VCaP (cell line): ENCODE measurements at regions not wholly inside any gene's neighbourhood (a gene's known extent, or its start where the extent isn't known, plus 50 kb on each side); places are given as distances from the start of the nearest gene placed in this dataset.

ENCODE experiments used
- H3K27ac ChIP-seq: fragments of 450-650 bp; 2 replicates; pipeline ENCODE4 v1.5.1; 2017
- TF ChIP-seq, protein P1 (sequence below): fragments of 450-650 bp; conservative IDR thresholded peaks from 2 replicates; pipeline ENCODE4 v1.5.1; 2017; ENCODE audit warnings: mild to moderate bottlenecking, moderate library complexity

DNA sequence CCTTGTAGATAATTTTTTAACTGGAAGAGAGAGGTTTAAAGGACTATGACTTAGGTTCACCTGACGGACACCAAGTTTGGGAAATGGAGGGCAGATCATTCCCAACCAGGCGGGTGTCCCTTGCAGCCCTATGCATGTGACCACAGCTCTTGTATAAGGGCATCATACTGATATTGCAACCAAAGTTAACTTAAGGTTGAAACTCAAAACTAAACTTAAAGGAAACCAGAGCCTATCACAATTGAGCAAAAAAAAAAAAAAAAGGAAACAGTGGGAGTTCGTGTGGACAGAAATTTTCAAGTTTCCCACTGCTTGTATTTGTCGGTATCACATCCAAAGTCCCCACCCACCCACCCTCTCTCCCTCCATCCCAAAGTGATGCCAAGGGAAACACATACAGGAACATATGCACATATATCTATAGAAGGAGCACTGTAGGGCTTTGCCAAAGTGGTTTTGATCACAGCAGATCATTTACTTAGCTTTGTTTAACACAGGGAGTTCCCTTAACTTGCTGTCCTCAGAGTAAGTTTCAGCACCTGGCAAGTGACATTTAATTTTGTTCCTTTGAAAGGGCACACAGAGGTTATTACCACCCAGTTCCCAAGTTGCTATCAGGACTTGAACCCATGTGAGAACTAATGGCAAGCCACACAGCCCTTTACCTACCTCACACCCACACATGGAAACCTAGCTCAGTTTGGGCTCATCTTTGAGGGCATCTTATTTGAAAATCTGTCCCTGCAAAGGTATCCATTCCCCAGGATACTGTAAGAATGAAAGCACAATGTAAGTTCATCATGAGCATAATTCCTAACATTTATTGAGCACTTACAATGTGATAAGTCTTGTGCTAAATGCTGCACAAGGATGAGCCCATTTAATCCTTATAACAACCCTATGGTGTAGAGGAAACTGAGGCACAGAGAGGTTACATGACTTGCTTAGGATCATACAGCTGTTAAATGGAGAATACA lies 204.5 kb upstream of the CMC1 start:
- TF ChIP-seq, protein P1, sequence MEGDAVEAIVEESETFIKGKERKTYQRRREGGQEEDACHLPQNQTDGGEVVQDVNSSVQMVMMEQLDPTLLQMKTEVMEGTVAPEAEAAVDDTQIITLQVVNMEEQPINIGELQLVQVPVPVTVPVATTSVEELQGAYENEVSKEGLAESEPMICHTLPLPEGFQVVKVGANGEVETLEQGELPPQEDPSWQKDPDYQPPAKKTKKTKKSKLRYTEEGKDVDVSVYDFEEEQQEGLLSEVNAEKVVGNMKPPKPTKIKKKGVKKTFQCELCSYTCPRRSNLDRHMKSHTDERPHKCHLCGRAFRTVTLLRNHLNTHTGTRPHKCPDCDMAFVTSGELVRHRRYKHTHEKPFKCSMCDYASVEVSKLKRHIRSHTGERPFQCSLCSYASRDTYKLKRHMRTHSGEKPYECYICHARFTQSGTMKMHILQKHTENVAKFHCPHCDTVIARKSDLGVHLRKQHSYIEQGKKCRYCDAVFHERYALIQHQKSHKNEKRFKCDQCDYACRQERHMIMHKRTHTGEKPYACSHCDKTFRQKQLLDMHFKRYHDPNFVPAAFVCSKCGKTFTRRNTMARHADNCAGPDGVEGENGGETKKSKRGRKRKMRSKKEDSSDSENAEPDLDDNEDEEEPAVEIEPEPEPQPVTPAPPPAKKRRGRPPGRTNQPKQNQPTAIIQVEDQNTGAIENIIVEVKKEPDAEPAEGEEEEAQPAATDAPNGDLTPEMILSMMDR = no peak
- H3K27ac ChIP-seq = no peak overlapping the region

DNA sequence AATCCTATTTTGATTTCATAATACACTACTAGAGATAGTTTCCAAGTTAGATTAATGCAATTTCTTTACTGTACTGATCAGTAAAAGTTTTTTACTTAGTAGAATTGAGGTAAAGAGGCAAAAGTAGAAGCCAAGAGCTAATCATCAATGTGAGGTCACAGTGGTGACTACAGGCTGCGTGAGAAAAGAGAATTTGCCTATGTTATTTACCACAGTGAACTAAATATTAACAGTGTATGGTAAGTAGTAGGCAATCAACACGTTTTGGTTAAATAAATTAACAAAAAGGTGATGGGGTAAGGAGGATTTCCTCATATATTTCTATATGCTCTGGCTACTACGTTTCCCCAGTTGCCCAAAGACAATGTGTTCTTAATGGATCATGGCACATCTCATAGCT lies 202.2 kb upstream of the CMC1 start:
- TF ChIP-seq, protein P1 = no peak
- H3K27ac ChIP-seq = no peak overlapping the region

GRCh38 chr3:28039829-28040228 lies 201.6 kb upstream of the CMC1 start:
- no peak overlapping the region for H3K27ac ChIP-seq
- TF ChIP-seq, protein P1 = no peak

DNA sequence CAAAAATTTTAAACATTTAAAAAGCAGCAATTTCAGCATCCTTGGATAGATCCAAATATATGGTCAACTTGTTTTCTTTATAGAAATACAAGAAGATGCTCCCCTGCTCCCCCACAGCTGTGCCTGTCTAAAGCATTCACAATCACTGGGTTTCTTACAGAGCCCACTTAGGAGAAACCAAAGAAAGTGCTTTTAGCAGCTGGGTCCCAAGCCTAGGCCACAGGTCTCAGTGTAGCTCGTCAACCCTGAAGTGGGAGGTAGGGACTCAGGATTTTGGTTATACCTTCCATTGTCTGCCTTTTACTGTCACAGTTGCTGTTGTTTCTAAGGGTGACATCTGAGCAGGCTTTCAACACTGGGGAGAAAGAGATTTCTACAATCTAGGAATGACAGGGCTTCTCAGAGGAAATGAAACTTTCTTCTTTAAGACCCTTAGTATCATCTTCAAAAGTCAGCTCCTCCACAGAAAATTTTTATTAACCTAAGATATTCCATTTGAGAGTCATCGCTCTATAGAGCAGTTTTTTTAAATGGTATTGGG lies 199.3 kb upstream of the CMC1 start:
- no peak overlapping the region for H3K27ac ChIP-seq
- TF ChIP-seq, protein P1 = no peak

DNA sequence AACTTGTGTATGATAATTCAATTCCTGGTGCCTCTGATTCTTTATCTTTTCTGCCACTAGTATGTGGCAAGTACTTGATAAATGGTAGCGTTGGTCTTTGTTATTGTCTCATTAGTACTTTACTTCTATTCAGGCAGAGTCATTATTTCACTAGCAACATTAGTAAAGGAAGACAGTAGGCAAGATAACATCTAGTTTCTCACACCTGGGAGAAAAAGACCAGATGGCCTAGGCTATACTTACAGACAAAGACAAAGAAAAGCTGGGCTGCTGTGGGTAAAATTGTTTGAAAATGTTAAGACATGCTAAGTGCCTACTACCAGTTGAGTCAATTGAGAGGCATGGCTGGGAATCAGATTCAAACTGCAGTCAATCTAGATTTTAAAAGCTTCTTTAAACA lies 198.7 kb upstream of the CMC1 start:
- TF ChIP-seq, protein P1 = no peak
- no peak overlapping the region for H3K27ac ChIP-seq

DNA sequence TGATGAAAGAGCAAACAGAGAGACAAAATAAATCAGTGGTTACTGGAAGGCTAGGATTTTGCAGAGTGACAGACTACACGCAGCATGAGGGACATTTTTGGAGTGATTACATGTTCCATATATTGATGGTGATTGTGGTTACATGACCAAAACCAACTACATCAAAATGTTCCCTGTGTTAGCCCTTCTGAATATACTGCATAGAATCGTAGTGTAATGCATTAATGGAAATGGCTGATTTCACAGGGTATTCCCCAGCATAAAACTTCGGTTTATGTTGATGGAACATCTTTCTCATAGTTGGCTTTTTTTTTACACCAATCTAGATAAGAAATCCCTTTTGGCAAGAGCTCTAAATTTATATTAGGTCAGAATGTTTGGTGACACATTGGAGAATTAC lies 191.3 kb upstream of the CMC1 start:
- TF ChIP-seq, protein P1 = no peak
- no peak overlapping the region for H3K27ac ChIP-seq

DNA sequence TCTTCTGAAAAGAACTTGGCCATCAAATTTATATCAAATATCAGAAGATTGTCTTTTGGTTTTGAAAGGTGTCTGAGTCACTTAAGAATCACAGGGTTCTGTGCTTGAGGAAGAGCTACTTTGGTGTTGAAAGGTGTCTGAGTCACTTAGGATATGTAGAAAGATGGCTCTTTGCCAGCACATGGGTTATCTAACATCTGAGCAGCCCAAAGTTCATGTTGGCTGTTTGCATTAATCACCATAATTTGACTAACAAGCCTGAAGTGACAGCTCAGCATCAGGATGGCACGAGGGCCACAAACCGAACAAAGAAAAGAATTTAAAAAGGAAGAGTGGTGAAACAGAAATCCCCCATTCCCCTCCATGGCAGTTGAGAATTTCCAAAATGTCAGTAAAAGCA lies 190.5 kb upstream of the CMC1 start:
- TF ChIP-seq, protein P1 = no peak
- no peak overlapping the region for H3K27ac ChIP-seq
